ENCODE measurements at regions not wholly inside any gene's neighbourhood (a gene's known extent, or its start where the extent isn't known, plus 50 kb on each side); places are given as distances from the start of the nearest gene placed in this dataset.
"Not testable (repeated sequence)": the region's sequence is repeated elsewhere in the genome, so short reads cannot be mapped to it uniquely, and the experiment has no call there.

DNA sequence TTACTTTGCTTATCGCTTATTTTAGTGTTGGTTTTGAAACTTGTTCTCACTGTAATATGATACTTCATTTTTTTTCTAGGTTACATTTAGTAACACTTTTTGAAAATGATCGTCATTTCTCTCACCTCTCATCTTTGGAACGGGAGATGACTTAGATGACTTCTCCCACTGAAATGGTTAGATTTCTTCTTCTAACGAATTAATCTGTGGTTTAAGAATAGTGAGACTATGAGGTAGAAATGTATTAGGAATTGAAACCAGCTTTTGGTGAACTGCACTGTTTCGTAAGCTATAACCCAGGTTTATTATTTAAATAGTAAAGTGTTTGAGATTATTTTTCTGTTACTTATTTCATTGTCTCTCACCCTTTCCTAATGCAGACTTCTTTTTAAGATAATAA is 93.7 kb downstream of the PRR15 start:
- Mint-ChIP-seq H3K27me3 (no peaks in the 10 kb centered on the region), H3K4me3 (no peak overlapping the region), H3K4me1 (no peaks in the 10 kb centered on the region), H3K27ac (no peak overlapping the region), H3K9me3 (ENCODE audit: insufficient read depth) (no peaks in the 10 kb centered on the region)
- Histone ChIP-seq H3K4me2 (replicated peaks; ENCODE audit: low read depth, low read length, poor library complexity, severe bottlenecking) (no peak overlapping the region), H3K79me2 (ENCODE audit: control insufficient read depth, insufficient read depth, low read length) (no peaks in the 10 kb centered on the region), H3K36me3 (replicated peaks in 1 of 2; ENCODE audit: control extremely low read depth in 1 of 2, control insufficient read depth in 1 of 2, extremely low read depth in 1 of 2, insufficient read depth in 2 of 2, low read length in 1 of 2) (no peaks in the 10 kb centered on the region), H3K9ac (ENCODE audit: low read length) (no peak overlapping the region), H4K20me1 (ENCODE audit: control insufficient read depth, insufficient read depth, low read length, poor library complexity, severe bottlenecking) (no peaks in the 10 kb centered on the region), H2AFZ (ENCODE audit: insufficient read depth, low read depth, low read length, poor library complexity, severe bottlenecking) (no peak overlapping the region), H3K27ac (ENCODE audit: low read length in 2 of 2) (no peak overlapping the region), H3K4me3 (ENCODE audit: control extremely low read depth in 1 of 5, extremely low read depth in 1 of 5, insufficient read depth in 1 of 5, low read depth in 2 of 5, low read length in 4 of 5) (no peak overlapping the region), H3K27me3 (replicated peaks in 1 of 4; ENCODE audit: control extremely low read depth in 1 of 4, control insufficient read depth in 3 of 4, insufficient read depth in 4 of 4, low read length in 3 of 4) (no peaks in the 10 kb centered on the region), H3K9me3 (ENCODE audit: control extremely low read depth in 1 of 3, control insufficient read depth in 2 of 3, insufficient read depth in 1 of 3, low read length in 2 of 3) (no peaks in the 10 kb centered on the region), H3K4me1 (ENCODE audit: control insufficient read depth in 2 of 2, insufficient read depth in 2 of 2, low read length in 2 of 2) (no peaks in the 10 kb centered on the region)
- CTCF ChIA-PET = no interaction called here
- no peak for DNase-seq
- POLR2A ChIA-PET = no interaction called here
- intact Hi-C loops (cut with micrococcal nuclease) = no loop called here
- no CpG with 5 or more reads among the region's 5 CpGs for WGBS (ENCODE audit: insufficient coverage)
- no peak for ATAC-seq (ENCODE audit: low read depth)
- TF ChIP-seq, protein P1, sequence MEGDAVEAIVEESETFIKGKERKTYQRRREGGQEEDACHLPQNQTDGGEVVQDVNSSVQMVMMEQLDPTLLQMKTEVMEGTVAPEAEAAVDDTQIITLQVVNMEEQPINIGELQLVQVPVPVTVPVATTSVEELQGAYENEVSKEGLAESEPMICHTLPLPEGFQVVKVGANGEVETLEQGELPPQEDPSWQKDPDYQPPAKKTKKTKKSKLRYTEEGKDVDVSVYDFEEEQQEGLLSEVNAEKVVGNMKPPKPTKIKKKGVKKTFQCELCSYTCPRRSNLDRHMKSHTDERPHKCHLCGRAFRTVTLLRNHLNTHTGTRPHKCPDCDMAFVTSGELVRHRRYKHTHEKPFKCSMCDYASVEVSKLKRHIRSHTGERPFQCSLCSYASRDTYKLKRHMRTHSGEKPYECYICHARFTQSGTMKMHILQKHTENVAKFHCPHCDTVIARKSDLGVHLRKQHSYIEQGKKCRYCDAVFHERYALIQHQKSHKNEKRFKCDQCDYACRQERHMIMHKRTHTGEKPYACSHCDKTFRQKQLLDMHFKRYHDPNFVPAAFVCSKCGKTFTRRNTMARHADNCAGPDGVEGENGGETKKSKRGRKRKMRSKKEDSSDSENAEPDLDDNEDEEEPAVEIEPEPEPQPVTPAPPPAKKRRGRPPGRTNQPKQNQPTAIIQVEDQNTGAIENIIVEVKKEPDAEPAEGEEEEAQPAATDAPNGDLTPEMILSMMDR (IDR thresholded peaks at IDR 0.05) = no peak
- no peak for TF ChIP-seq EZH2 (IDR thresholded peaks at IDR 0.05; ENCODE audit: borderline replicate concordance, insufficient read depth, low read depth, low read length, poor library complexity, severe bottlenecking)

DNA sequence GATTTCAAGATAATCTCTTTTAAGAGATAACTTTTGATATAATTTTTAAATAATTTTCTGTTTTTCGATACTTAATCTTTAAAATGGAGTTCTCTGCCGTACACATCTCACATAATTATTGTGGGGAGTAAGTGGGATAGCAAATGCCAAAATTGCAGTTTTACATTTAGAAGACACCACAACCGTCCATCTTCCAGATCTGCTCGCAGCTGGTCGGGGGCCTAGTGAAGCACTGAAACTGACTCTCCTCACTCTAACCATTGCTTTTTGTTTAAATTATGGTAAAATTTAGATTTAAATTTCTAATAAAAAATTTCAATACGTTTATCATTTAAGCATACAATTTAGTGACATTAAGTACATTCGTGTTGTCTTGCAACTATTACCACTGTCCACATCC is 94.2 kb downstream of the PRR15 start:
- no peaks in the 10 kb centered on the region for H4K20me1 ChIP-seq (ENCODE audit: control insufficient read depth, insufficient read depth, low read length, poor library complexity, severe bottlenecking)
- Mint-ChIP-seq H3K27ac (no peak overlapping the region), H3K4me3 (no peak overlapping the region), H3K27me3 (peaks cover under 1% of the 10 kb centered on the region), H3K9me3 (ENCODE audit: insufficient read depth) (no peaks in the 10 kb centered on the region), H3K4me1 (no peaks in the 10 kb centered on the region)
- ChIA-PET CTCF (no interaction called here), POLR2A (no interaction called here)
- no peaks in the 10 kb centered on the region for H3K36me3 ChIP-seq (replicated peaks in 1 of 2; ENCODE audit: control extremely low read depth in 1 of 2, control insufficient read depth in 1 of 2, extremely low read depth in 1 of 2, insufficient read depth in 2 of 2, low read length in 1 of 2)
- no peaks in the 10 kb centered on the region for H3K9me3 ChIP-seq (ENCODE audit: control extremely low read depth in 1 of 3, control insufficient read depth in 2 of 3, insufficient read depth in 1 of 3, low read length in 2 of 3)
- intact Hi-C loops (cut with micrococcal nuclease) = no loop called here
- TF ChIP-seq, protein P1 (IDR thresholded peaks at IDR 0.05) = no peak
- TF ChIP-seq EZH2 (IDR thresholded peaks at IDR 0.05; ENCODE audit: borderline replicate concordance, insufficient read depth, low read depth, low read length, poor library complexity, severe bottlenecking) = no peak
- no peaks in the 10 kb centered on the region for H3K4me1 ChIP-seq (ENCODE audit: control insufficient read depth in 2 of 2, insufficient read depth in 2 of 2, low read length in 2 of 2)
- ATAC-seq (ENCODE audit: low read depth) (no peak), DNase-seq (no peak)
- H3K4me3 ChIP-seq (ENCODE audit: control extremely low read depth in 1 of 5, extremely low read depth in 1 of 5, insufficient read depth in 1 of 5, low read depth in 2 of 5, low read length in 4 of 5) = no peak overlapping the region
- H3K27me3 ChIP-seq (replicated peaks in 1 of 4; ENCODE audit: control extremely low read depth in 1 of 4, control insufficient read depth in 3 of 4, insufficient read depth in 4 of 4, low read length in 3 of 4) = no peaks in the 10 kb centered on the region
- no peak overlapping the region for H3K27ac ChIP-seq (ENCODE audit: low read length in 2 of 2)
- no peak overlapping the region for H3K4me2 ChIP-seq (replicated peaks; ENCODE audit: low read depth, low read length, poor library complexity, severe bottlenecking)
- no peak overlapping the region for H2AFZ ChIP-seq (ENCODE audit: insufficient read depth, low read depth, low read length, poor library complexity, severe bottlenecking)
- no CpG with 5 or more reads among the region's 7 CpGs for WGBS (ENCODE audit: insufficient coverage)
- no peaks in the 10 kb centered on the region for H3K79me2 ChIP-seq (ENCODE audit: control insufficient read depth, insufficient read depth, low read length)
- no peak overlapping the region for H3K9ac ChIP-seq (ENCODE audit: low read length)

DNA sequence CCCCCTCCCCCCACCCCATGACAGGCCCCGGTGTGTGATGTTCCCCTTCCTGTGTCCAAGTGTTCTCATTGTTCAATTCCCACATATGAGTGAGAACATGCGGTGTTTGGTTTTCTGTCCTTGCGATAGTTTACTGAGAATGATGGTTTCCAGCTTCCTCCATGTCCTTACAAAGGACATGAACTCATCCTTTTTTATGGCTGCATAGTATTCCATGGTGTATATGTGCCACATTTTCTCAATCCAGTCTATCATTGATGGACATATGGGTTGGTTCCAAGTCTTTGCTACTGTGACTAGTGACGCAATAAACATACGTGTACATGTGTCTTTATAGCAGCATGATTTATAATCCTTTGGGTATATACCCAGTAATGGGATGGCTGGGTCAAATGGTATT is 95.6 kb downstream of the PRR15 start:
- intact Hi-C loops (cut with micrococcal nuclease); POLR2A ChIA-PET; H3K4me3 Mint-ChIP-seq; H3K27ac Mint-ChIP-seq; H3K9me3 ChIP-seq (ENCODE audit: control extremely low read depth in 1 of 3, control insufficient read depth in 2 of 3, insufficient read depth in 1 of 3, low read length in 2 of 3); H3K9ac ChIP-seq (ENCODE audit: low read length); H3K4me3 ChIP-seq (ENCODE audit: control extremely low read depth in 1 of 5, extremely low read depth in 1 of 5, insufficient read depth in 1 of 5, low read depth in 2 of 5, low read length in 4 of 5); H4K20me1 ChIP-seq (ENCODE audit: control insufficient read depth, insufficient read depth, low read length, poor library complexity, severe bottlenecking); H3K9me3 Mint-ChIP-seq (ENCODE audit: insufficient read depth); H3K36me3 ChIP-seq (replicated peaks in 1 of 2; ENCODE audit: control extremely low read depth in 1 of 2, control insufficient read depth in 1 of 2, extremely low read depth in 1 of 2, insufficient read depth in 2 of 2, low read length in 1 of 2); DNase-seq; CTCF ChIA-PET; H3K79me2 ChIP-seq (ENCODE audit: control insufficient read depth, insufficient read depth, low read length); H3K27ac ChIP-seq (ENCODE audit: low read length in 2 of 2); H3K27me3 Mint-ChIP-seq; H3K4me1 ChIP-seq (ENCODE audit: control insufficient read depth in 2 of 2, insufficient read depth in 2 of 2, low read length in 2 of 2); H3K4me2 ChIP-seq (replicated peaks; ENCODE audit: low read depth, low read length, poor library complexity, severe bottlenecking); H3K27me3 ChIP-seq (replicated peaks in 1 of 4; ENCODE audit: control extremely low read depth in 1 of 4, control insufficient read depth in 3 of 4, insufficient read depth in 4 of 4, low read length in 3 of 4); ATAC-seq (ENCODE audit: low read depth); H3K4me1 Mint-ChIP-seq; H2AFZ ChIP-seq (ENCODE audit: insufficient read depth, low read depth, low read length, poor library complexity, severe bottlenecking): not testable (repeated sequence)
- no CpG with 5 or more reads among the region's 5 CpGs for WGBS (ENCODE audit: insufficient coverage)
